ENCODE measurements at regions not wholly inside any gene's neighbourhood (a gene's known extent, or its start where the extent isn't known, plus 50 kb on each side); places are given as distances from the start of the nearest gene placed in this dataset.

DNA sequence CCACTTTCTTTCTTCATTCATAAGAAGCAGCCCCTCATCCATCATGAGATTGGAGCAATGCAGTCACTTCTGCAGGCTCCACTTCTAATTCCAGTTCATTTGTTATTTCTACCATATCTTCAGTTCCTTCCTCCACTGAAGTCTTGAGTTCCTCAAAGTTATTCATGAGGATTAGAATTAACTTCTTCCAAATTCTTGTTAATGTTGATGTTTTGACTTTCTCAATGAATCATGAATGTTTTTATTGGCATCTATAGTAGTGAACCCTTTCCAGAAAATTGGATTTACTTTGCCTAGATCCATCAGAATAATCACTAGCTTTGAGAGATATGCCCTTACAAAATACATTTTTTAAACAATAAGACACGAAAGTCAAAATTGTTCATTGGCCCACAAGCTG, 2567.7 kb upstream of the PCDH20 start (continued):
- TF ChIP-seq SP4 (CRISPR knock-in tag; IDR thresholded peaks at IDR 0.05) (no peak), POLR2AphosphoS5 (IDR thresholded peaks at IDR 0.05; ENCODE audit: low read depth, low read length) (no peak)
- TF ChIP-seq, protein P1, sequence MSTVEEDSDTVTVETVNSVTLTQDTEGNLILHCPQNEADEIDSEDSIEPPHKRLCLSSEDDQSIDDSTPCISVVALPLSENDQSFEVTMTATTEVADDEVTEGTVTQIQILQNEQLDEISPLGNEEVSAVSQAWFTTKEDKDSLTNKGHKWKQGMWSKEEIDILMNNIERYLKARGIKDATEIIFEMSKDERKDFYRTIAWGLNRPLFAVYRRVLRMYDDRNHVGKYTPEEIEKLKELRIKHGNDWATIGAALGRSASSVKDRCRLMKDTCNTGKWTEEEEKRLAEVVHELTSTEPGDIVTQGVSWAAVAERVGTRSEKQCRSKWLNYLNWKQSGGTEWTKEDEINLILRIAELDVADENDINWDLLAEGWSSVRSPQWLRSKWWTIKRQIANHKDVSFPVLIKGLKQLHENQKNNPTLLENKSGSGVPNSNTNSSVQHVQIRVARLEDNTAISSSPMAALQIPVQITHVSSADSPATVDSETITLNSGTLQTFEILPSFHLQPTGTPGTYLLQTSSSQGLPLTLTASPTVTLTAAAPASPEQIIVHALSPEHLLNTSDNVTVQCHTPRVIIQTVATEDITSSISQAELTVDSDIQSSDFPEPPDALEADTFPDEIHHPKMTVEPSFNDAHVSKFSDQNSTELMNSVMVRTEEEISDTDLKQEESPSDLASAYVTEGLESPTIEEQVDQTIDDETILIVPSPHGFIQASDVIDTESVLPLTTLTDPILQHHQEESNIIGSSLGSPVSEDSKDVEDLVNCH (CRISPR knock-in tag; IDR thresholded peaks at IDR 0.05): no peak
- TF ChIP-seq, protein P2, sequence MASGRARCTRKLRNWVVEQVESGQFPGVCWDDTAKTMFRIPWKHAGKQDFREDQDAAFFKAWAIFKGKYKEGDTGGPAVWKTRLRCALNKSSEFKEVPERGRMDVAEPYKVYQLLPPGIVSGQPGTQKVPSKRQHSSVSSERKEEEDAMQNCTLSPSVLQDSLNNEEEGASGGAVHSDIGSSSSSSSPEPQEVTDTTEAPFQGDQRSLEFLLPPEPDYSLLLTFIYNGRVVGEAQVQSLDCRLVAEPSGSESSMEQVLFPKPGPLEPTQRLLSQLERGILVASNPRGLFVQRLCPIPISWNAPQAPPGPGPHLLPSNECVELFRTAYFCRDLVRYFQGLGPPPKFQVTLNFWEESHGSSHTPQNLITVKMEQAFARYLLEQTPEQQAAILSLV (CRISPR knock-in tag; IDR thresholded peaks at IDR 0.05; ENCODE audit: borderline replicate concordance): no peak

DNA sequence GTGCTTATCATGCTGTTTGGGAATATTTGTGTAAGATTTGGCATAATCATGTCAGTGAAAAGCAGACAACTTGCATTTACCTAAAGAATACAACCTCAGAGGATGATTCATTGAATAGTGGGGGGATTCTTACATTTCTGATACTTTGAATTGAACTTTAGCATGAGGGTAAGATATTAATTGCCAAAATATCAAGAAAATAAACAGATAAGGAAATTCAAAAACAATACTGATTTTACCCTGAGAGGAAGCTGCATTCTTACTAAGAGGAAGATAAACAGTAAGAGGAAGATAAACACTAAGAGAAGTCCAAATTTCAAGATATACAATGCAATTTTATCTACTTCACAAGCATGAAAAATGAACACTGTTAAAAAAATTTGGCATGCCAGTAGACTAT, 2564.3 kb upstream of the PCDH20 start:
- H3K36me3 ChIP-seq (replicated peaks in 1 of 2; ENCODE audit: control insufficient read depth in 1 of 2, insufficient read depth in 2 of 2, low read length in 2 of 2): no peaks in the 10 kb centered on the region
- no peak for TF ChIP-seq ARNT (IDR thresholded peaks at IDR 0.05)
- no peak for TF ChIP-seq ZNF10 (CRISPR knock-in tag; IDR thresholded peaks at IDR 0.05; ENCODE audit: borderline replicate concordance, low read depth)
- no peak for TF ChIP-seq DNMT3B (CRISPR knock-in tag; conservative IDR thresholded peaks at IDR 0.05)
- no peak for TF ChIP-seq KDM4B (CRISPR knock-in tag; IDR thresholded peaks at IDR 0.05)
- TF ChIP-seq SP4 (CRISPR knock-in tag; IDR thresholded peaks at IDR 0.05): no peak
- TF ChIP-seq TSC22D2 (CRISPR knock-in tag; IDR thresholded peaks at IDR 0.05; ENCODE audit: borderline replicate concordance): no peak
- TF ChIP-seq PHB2 (IDR thresholded peaks at IDR 0.05; ENCODE audit: partially characterized antibody): no peak
- TF ChIP-seq, protein P3, sequence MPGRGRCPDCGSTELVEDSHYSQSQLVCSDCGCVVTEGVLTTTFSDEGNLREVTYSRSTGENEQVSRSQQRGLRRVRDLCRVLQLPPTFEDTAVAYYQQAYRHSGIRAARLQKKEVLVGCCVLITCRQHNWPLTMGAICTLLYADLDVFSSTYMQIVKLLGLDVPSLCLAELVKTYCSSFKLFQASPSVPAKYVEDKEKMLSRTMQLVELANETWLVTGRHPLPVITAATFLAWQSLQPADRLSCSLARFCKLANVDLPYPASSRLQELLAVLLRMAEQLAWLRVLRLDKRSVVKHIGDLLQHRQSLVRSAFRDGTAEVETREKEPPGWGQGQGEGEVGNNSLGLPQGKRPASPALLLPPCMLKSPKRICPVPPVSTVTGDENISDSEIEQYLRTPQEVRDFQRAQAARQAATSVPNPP (CRISPR knock-in tag; IDR thresholded peaks at IDR 0.05): no peak
- CTCF ChIA-PET (ENCODE audit: low intra/inter-chr PET ratio, low total read pairs): no interaction called here
- no peak overlapping the region for H3K27ac ChIP-seq (ENCODE audit: extremely low read length, insufficient read depth, low read length)
- H3K27me3 ChIP-seq (ENCODE audit: control insufficient read depth in 1 of 2, insufficient read depth in 2 of 2, low read length in 2 of 2): no peaks in the 10 kb centered on the region
- no TSS peak for BruUV-seq (replicated peaks)
- H4K20me1 ChIP-seq (ENCODE audit: insufficient read depth, low read length): no peaks in the 10 kb centered on the region
- 0 out of 2 replicates have a peak, but pooled peaks cover 7% of the 10 kb centered on the region for H3K4me1 ChIP-seq (ENCODE audit: insufficient read depth, low read length)
- FAIRE-seq (no peak), ATAC-seq (no peak), DNase-seq (ENCODE audit: low spot score) (no peak)
- no peak overlapping the region for H2AFZ ChIP-seq (ENCODE audit: low read length)
- H3K79me2 ChIP-seq (ENCODE audit: insufficient read depth, low read length): no peaks in the 10 kb centered on the region
- in situ Hi-C loops (cut with HindIII; ENCODE audit: extremely low pct_ligation_motif_present, low pct_unique_long_range_greater_than_20kb): no loop called here
- H3K4me3 ChIP-seq (replicated peaks in 1 of 3; ENCODE audit: insufficient read depth in 1 of 3, low read depth in 2 of 3, low read length in 3 of 3): no peak overlapping the region
- POLR2A ChIA-PET: no interaction called here
- intact Hi-C loops (cut with micrococcal nuclease; ENCODE audit: unreplicated experiment): no loop called here
- H3K9ac ChIP-seq (ENCODE audit: insufficient read depth, low read depth, low read length): no peak overlapping the region
- no peaks in the 10 kb centered on the region for H3K9me3 ChIP-seq (ENCODE audit: low read length)
- H3K4me2 ChIP-seq (ENCODE audit: low read depth, low read length): no peak overlapping the region
